ENCODE measurements at regions not wholly inside any gene's neighbourhood (a gene's known extent, or its start where the extent isn't known, plus 50 kb on each side); places are given as distances from the start of the nearest gene placed in this dataset.

GRCh38 chr10:29790207-29790606 lies 155.4 kb upstream of the SVIL start:
- no peak for TF ChIP-seq POLR2A (IDR thresholded peaks at IDR 0.05)
- TF ChIP-seq CTCF (IDR thresholded peaks at IDR 0.05): no peak

All from adrenal gland (tissue), 5 donors.